HepG2 (cell line): ENCODE measurements at regions not wholly inside any gene's neighbourhood (a gene's known extent, or its start where the extent isn't known, plus 50 kb on each side); places are given as distances from the start of the nearest gene placed in this dataset.

Experiments used
- ATAC-seq: fragments of 200-7000 bp; cut with Tn5 transposase; 3 replicates; pipeline ENCODE4 v1.9.1; 2020; ENCODE audit warnings: mild to moderate bottlenecking, moderate library complexity
- BruUV-seq: library from RNA; stranded (reverse); fragments of 400-500 nt; replicated peaks from 2 replicates; lab custom pipeline; 2021; lab: Mats Ljungman, UMichigan
- CTCF ChIA-PET: fragments of 300-600 bp; formaldehyde crosslinking; extraction: SDS; loops from one replicate; lab custom pipeline; 2021; ENCODE audit warnings: low total read pairs, inconsistent platforms, low intra/inter-chr PET ratio; lab: Yijun Ruan, JAX
- POLR2A ChIA-PET: fragments of 350-600 bp; sonication (Branson Sonifier 250); formaldehyde crosslinking; loops from one replicate; lab custom pipeline; 2020; ENCODE audit warnings: antibody characterized with exemption, inconsistent platforms; lab: Yijun Ruan, JAX
- DNase-seq: peaks from one replicate; pipeline ENCODE4 v3.0.0-alpha.2; 2015; ENCODE audit warnings: low spot score
- FAIRE-seq: peaks from 3 replicates; lab custom pipeline; 2011; peaks lifted over from hg19 to GRCh38; lab: Jason Lieb, UNC
- H2AFZ ChIP-seq: one replicate; pipeline ENCODE4 v1.6.1; 2011; ENCODE audit warnings: low read length, inconsistent platforms
- H3K27ac ChIP-seq: fragments of 300-600 bp; 3 replicates; pipeline ENCODE4 v1.8.0; 2011; ENCODE audit warnings: mixed run types, mild to moderate bottlenecking, mixed read lengths, low read length, inconsistent platforms; ENCODE audit not compliant: insufficient read depth; ENCODE audit errors: extremely low read length
- H3K27me3 ChIP-seq, 2 experiments: fragments of 200-600 bp in 1 of 2; 2 replicates in 1 of 2; 3 replicates in 1 of 2; pipeline versions ENCODE4 v1.6.0 to v1.8.0; 2011; ENCODE audit warnings: low read length in 2 of 2, mild to moderate bottlenecking in 2 of 2, moderate library complexity in 2 of 2, inconsistent platforms in 1 of 2; ENCODE audit not compliant: insufficient read depth in 2 of 2, control insufficient read depth in 1 of 2
- H3K36me3 ChIP-seq, 2 experiments: fragments of 200-600 bp in 1 of 2; replicated peaks in 1 of 2; 2 replicates in 1 of 2; 3 replicates in 1 of 2; pipeline versions ENCODE4 v1.5.1 to v1.8.0; 2011; ENCODE audit warnings: low read length in 2 of 2, inconsistent platforms in 1 of 2; ENCODE audit not compliant: insufficient read depth in 2 of 2, control insufficient read depth in 1 of 2
- H3K4me1 ChIP-seq: 2 replicates; pipeline ENCODE4 v1.5.1; 2012; ENCODE audit warnings: low read length, inconsistent platforms; ENCODE audit not compliant: insufficient read depth
- H3K4me2 ChIP-seq: 2 replicates; pipeline ENCODE4 v1.6.0; 2011; ENCODE audit warnings: low read depth, low read length, inconsistent platforms
- H3K4me3 ChIP-seq, 3 experiments: fragments of 200-600 bp in 1 of 3; sonication (generic), shearing (Covaris generic) in 1 of 3; replicated peaks in 1 of 3; 2 replicates each; pipeline ENCODE4 v1.5.1; 2011 to 2016; ENCODE audit warnings: low read length in 3 of 3, inconsistent platforms in 2 of 3, low read depth in 2 of 3, mild to moderate bottlenecking in 2 of 3, control low read depth in 1 of 3, mixed read lengths in 1 of 3; ENCODE audit not compliant: insufficient read depth in 1 of 3
- H3K79me2 ChIP-seq: one replicate; pipeline ENCODE4 v1.6.1; 2011; ENCODE audit warnings: low read length, inconsistent platforms; ENCODE audit not compliant: insufficient read depth
- H3K9ac ChIP-seq: 2 replicates; pipeline ENCODE4 v1.6.0; 2011; ENCODE audit warnings: mild to moderate bottlenecking, low read depth, low read length, inconsistent platforms; ENCODE audit not compliant: insufficient read depth
- H3K9me3 ChIP-seq: 2 replicates; pipeline ENCODE4 v1.5.1; 2012; ENCODE audit warnings: mild to moderate bottlenecking, low read length
- H4K20me1 ChIP-seq: 2 replicates; pipeline ENCODE4 v1.6.0; 2011; ENCODE audit warnings: inconsistent platforms, mild to moderate bottlenecking, low read length, moderate library complexity; ENCODE audit not compliant: insufficient read depth
- MYNN ChIP-seq: sonication (generic); formaldehyde crosslinking; IDR thresholded peaks from 2 replicates; pipeline ENCODE4 v1.4.0; 2020; ENCODE audit warnings: mild to moderate bottlenecking, low read depth, missing genetic modification reagents
- NFYB ChIP-seq: sonication (generic); formaldehyde crosslinking; IDR thresholded peaks from 2 replicates; pipeline ENCODE4 v1.4.0; 2020; ENCODE audit warnings: missing genetic modification reagents
- PAXIP1 ChIP-seq: sonication (generic); formaldehyde crosslinking; conservative IDR thresholded peaks from 2 replicates; pipeline ENCODE4 v1.4.0; 2020; ENCODE audit warnings: mild to moderate bottlenecking, missing genetic modification reagents, moderate library complexity
- PRPF4 ChIP-seq: fragments of 200-400 bp; formaldehyde crosslinking; IDR thresholded peaks from 2 replicates; pipeline ENCODE4 v1.6.1; 2016; ENCODE audit warnings: low read length, low read depth; ENCODE audit not compliant: poor library complexity, severe bottlenecking
- STAT5B ChIP-seq: sonication (generic); formaldehyde crosslinking; IDR thresholded peaks from 2 replicates; pipeline ENCODE4 v1.4.0; 2020; ENCODE audit warnings: missing genetic modification reagents
- TAF1 ChIP-seq: sonication (generic); formaldehyde crosslinking; IDR thresholded peaks from 2 replicates; pipeline ENCODE4 v1.4.0; 2020; ENCODE audit warnings: missing genetic modification reagents
- ZBTB20 ChIP-seq: sonication (generic); formaldehyde crosslinking; IDR thresholded peaks from 2 replicates; pipeline ENCODE4 v1.8.1; 2023; ENCODE audit warnings: missing genetic modification reagents, low read depth, mild to moderate bottlenecking, borderline replicate concordance
- WGBS: methylation state at CpG from one replicate; pipeline ENCODE4 v1.1.6; 2017; ENCODE audit warnings: low lambda C conversion rate; 5-methylcytosine and 5-hydroxymethylcytosine counted together
- in situ Hi-C: cut with HindIII; loops from 2 replicates; pipeline ENCODE4 v1.10.0; 2017; ENCODE audit warnings: low pct_unique_long_range_greater_than_20kb; ENCODE audit not compliant: extremely low pct_ligation_motif_present
- intact Hi-C: fragments of 100-400 bp; cut with micrococcal nuclease; formaldehyde crosslinking; loops from one replicate; pipeline ENCODE4 v1.10.0; 2022; ENCODE audit not compliant: unreplicated experiment
- TF ChIP-seq, protein P1 (sequence below): sonication (generic); formaldehyde crosslinking; IDR thresholded peaks from 2 replicates; pipeline ENCODE4 v1.5.0; 2020; ENCODE audit warnings: mild to moderate bottlenecking, missing genetic modification reagents
- TF ChIP-seq, protein P2 (sequence below): sonication (generic); formaldehyde crosslinking; IDR thresholded peaks from 2 replicates; pipeline ENCODE4 v1.4.0; 2020; ENCODE audit warnings: missing genetic modification reagents

- no peak for TF ChIP-seq STAT5B (CRISPR knock-in tag)
- TF ChIP-seq, protein P1, sequence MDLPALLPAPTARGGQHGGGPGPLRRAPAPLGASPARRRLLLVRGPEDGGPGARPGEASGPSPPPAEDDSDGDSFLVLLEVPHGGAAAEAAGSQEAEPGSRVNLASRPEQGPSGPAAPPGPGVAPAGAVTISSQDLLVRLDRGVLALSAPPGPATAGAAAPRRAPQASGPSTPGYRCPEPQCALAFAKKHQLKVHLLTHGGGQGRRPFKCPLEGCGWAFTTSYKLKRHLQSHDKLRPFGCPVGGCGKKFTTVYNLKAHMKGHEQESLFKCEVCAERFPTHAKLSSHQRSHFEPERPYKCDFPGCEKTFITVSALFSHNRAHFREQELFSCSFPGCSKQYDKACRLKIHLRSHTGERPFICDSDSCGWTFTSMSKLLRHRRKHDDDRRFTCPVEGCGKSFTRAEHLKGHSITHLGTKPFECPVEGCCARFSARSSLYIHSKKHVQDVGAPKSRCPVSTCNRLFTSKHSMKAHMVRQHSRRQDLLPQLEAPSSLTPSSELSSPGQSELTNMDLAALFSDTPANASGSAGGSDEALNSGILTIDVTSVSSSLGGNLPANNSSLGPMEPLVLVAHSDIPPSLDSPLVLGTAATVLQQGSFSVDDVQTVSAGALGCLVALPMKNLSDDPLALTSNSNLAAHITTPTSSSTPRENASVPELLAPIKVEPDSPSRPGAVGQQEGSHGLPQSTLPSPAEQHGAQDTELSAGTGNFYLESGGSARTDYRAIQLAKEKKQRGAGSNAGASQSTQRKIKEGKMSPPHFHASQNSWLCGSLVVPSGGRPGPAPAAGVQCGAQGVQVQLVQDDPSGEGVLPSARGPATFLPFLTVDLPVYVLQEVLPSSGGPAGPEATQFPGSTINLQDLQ (CRISPR knock-in tag), result no peak
Measured at GRCh38 chr6:168803874-168804273, 362.9 kb downstream of the SMOC2 start (continued).

DNA sequence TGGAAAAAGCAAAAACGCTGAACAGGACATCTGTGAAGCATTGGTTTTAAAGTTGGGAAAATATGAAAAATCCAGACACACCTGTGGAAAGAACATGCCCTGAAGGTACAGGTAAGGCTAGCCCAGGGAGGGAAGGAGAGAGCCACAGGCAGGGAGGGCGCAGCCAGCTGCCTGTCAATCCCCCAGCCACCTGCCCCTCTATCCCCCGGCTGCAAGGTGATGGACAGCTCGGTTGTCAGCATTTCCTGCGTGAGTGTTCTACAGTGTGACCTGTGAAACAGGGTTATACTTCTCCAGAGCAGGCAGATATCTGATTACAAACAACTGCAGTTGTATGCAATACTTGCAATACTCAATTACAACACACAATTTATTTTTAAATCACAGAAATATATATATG, 358.1 kb downstream of the SMOC2 start:
- H2AFZ ChIP-seq, result no peak overlapping the region
- ChIA-PET POLR2A (no interaction called here), CTCF (no interaction called here)
- WGBS, result 1% methylated on average over 2 of the region's 5 CpGs
- no peaks in the 10 kb centered on the region for H3K36me3 ChIP-seq
- in situ Hi-C loops, result no loop called here
- no peaks in the 10 kb centered on the region for H3K9me3 ChIP-seq
- H3K4me2 ChIP-seq, result no peak overlapping the region
- H3K4me1 ChIP-seq, result no peaks in the 10 kb centered on the region
- intact Hi-C loops, result no loop called here
- FAIRE-seq, result no peak
- no TSS peak for BruUV-seq
- no peak for TF ChIP-seq MYNN (CRISPR knock-in tag)
- TF ChIP-seq TAF1, result no peak
- TF ChIP-seq PRPF4, result no peak
- TF ChIP-seq PAXIP1 (CRISPR knock-in tag), result no peak
- TF ChIP-seq, protein P2, sequence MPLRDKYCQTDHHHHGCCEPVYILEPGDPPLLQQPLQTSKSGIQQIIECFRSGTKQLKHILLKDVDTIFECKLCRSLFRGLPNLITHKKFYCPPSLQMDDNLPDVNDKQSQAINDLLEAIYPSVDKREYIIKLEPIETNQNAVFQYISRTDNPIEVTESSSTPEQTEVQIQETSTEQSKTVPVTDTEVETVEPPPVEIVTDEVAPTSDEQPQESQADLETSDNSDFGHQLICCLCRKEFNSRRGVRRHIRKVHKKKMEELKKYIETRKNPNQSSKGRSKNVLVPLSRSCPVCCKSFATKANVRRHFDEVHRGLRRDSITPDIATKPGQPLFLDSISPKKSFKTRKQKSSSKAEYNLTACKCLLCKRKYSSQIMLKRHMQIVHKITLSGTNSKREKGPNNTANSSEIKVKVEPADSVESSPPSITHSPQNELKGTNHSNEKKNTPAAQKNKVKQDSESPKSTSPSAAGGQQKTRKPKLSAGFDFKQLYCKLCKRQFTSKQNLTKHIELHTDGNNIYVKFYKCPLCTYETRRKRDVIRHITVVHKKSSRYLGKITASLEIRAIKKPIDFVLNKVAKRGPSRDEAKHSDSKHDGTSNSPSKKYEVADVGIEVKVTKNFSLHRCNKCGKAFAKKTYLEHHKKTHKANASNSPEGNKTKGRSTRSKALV, result no peak
- TF ChIP-seq ZBTB20, result no peak
- no peak for TF ChIP-seq NFYB
- TF ChIP-seq, all 625 proteins: peak for 0
- ATAC-seq, result no peak
- Histone ChIP-seq H3K9ac (no peak overlapping the region), H4K20me1 (no peaks in the 10 kb centered on the region), H3K27me3 (peaks cover 2 to 25% of the 10 kb centered on the region in 2 experiments; a peak in 3 of 5 replicates), H3K27ac (no peak overlapping the region), H3K79me2 (no peaks in the 10 kb centered on the region), H3K4me3 (no peak overlapping the region)
- no peak for DNase-seq
